ENCODE measurements at regions not wholly inside any gene's neighbourhood (a gene's known extent, or its start where the extent isn't known, plus 50 kb on each side); places are given as distances from the start of the nearest gene placed in this dataset.
"Not testable (repeated sequence)": the region's sequence is repeated elsewhere in the genome, so short reads cannot be mapped to it uniquely, and the experiment has no call there.

DNA sequence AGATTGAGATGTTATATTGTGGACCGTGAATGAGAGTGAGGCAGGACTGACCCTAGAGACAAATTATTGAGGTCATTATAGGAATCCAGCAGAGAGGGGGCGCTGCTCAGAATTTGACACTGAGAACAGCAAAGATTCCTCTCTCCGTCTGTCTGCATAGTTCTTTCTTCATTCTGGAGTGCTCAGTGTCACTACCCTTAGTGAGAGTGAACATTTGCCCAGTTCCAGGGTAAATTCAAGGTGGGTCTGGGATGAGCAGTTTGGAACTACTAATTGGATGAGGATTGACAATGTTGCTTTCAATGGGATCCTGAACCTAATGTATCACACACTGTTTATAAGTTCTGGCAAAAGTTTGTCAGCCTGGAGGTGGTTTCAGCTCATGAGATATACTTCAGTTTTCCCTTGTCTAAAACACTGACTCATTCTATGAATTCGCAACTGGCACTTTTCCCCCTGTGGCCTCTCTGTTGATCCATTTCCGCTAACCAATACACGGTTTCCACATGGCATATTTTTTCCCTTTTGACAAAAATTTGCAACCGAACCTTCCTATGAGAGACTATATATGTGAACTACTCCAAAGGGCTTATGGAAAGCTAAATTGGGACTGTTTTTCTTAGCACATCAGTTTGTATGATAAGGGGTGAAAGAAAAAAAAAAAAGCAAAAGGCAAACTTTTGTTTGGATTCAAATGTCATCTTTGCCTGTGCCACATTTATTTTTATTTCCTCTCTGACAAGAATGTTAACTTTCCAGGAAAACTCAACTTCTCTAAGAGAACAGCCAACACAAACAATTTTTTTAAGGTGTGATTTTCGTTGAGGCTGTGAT lies 1240.7 kb upstream of the WWC1 start:
- peak; percentile 31 for DNase-seq

DNA sequence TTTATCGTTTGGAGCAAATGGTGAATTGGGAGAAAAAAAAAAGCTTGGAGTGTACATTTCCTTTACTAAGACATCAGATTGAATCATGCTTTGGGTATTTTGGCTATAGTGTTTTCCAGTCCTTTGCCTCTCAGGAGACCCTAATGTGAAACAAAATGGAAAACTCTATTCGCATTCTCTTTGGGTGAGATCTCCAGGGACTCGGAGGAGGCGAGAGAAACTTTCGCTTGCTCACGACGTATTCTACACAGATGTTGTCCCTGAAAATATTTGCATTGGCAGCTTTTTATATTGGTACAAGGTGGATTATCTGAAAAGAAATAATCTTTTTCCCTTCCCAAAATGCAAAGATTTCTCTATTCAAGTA lies 1240.1 kb upstream of the WWC1 start:
- no peak for DNase-seq

DNA sequence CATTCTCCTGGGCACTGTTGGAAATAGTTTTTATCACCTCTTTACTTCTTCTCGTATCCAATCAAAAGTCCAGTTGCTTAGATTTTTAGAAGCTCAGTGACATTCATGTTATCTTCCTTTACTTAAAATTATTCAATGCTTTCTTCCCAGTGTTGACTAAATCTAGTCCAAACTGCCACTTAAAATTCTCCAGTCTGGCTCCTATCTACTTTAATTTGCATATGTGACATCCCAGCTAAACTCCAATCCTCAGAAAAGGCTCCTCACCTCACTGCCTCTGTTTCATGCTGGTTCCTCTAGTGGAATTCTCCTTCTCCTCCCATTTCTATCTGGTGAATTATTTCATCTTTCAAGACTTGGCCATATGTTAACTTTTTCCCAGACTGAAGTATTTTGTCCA lies 1238.7 kb upstream of the WWC1 start:
- no peak for DNase-seq

DNA sequence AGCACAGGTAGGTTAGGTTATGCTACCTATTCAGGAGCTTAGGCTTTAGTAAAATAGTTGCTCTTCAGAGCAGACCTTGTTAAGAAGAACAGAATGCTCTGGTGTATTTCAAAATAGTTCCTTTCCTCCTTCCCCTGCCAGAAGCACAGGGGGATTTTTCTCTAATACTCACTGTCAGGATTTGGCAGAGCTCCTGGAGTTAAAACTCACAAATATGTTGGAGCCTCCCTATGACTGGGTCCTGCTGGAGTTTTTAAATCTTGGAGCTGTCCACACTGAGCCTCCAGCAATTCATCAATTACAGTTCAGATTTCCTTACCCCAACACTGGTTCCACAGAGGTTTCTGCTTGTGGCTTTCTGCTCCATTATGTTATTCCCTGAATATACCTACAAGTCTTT lies 1233.8 kb upstream of the WWC1 start:
- DNase-seq: peak; percentile 74

DNA sequence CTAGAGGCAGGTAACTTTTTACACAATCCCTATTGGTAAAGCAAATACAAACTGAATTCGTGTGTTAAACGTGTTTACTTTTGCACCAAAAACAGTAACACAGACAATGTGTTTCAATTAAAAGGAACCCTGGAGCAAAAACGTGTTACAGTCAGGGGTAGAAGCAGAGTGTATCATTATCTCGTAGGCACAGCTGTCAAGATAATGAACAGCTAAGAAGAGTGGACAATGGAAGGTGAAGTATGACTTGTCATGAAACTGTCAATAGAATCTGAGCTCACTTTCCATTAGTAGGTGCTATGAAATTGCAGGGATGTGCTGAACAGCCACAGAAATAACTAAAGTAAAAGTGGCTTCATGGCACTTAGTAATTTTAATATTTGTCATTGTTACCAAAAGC lies 1229.8 kb upstream of the WWC1 start:
- DNase-seq: no peak

DNA sequence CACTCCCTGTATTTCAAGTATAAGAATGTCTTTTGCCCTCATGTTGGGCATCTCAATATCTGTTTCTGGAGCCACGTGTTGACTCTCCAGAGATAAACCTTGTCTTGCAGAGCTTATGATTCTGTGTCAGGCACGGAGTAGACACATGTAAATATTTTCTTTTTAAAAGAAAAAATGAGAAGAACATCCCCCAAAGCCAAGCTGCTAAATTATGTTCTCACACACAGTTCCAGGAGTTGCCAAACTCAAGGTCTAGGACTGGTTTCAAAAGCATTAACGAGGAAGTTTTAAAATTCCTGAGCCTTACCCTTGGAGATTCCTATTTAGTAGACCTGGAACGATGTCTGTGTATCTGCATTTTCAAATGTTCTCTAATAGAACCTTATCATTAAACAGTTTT lies 1228.3 kb upstream of the WWC1 start:
- DNase-seq: no peak

DNA sequence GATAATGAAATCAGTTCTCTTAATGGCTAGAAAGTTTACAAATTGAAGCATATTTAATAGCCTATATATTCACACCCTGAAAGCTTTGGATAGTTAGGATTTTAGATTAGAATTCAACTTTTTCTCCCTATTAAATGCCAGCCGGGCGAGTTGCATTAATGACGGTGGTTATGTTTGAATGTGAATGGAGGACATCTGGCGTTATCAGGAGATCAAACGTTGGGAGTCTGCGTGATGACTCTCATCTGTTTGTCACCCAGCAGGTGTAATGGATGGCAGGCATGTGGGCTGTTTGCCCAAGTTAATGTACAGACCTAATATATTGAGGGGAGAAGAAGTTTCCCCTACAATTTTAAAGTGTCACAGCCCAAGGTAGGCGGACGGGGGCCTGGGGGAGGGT lies 1227.7 kb upstream of the WWC1 start:
- no peak for DNase-seq

DNA sequence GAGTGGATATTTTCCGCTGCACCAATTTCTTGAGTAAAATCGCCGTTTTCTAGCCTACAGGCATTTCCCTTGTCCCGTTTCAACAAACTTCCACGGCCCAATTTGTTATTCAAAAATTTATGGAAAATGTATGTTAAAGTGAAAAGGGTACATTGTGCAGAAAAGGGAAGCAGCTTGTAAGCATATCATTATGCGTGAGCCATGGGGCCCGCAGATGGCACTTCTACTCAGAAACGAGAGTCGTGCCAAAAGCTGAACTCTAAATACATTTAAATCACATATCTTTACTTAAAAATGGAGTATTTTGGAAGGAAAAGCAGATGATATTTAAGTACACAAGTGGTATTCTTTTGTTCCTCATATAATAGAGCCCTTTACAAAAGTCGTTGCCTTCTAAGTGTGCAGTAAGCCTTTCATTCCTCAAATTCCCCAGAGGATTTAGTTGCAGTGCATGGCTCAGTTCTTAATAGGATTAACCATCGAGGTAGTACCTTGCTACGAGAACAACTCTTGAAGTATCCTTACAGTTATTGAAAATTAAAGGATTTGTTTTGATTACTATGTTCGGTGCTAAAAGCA lies 1227.2 kb upstream of the WWC1 start:
- DNase-seq: no peak

DNA sequence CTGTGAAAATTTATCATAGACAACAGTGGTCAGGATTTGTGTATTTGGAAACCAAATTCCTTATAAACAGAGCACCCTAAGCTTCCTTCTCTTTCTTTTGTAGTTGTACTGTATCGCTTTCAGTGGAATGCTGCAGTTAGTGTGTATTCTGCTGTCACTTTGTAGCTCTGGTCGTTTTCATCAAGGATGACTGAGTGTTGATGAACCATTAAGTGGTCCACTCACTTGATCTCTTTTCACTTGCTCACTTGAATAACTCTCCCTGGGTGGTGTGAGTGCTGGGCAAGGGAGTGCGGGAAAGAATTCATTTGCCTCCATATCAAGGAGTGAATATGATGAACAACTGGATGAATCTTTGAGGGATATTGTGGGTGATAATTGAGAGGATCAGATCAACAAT lies 1225.7 kb upstream of the WWC1 start:
- no peak for DNase-seq

DNA sequence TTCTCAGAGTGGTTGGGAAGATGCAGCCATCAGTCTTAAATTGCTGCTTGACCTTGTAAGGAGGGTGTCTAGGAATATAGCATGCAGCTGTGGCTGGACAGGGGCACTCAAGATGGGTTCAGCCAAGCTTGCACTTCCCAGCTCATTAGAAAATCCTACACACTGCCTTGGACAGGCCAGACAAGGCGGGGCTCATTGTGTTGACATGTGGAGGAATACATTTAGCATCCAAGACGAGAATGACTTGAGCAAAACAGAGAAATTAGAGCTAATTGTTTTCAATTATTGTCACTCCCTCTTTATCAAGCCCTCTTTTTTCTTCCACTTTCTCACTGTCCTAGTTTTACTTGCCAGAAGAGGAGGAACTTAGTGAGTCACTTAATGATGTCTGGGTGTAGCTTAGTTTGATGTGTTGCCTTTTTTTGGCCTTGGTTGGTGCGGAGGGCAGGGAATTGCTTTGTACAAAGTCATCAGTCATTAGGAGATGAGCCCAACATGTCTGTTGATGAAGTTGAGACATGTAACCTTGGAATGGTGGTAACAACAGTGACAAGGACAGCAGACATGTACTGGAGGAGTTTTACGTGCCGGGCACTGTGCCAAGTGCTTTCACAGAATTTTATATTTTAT lies 1219.3 kb upstream of the WWC1 start:
- peak; percentile 59 for DNase-seq

DNA sequence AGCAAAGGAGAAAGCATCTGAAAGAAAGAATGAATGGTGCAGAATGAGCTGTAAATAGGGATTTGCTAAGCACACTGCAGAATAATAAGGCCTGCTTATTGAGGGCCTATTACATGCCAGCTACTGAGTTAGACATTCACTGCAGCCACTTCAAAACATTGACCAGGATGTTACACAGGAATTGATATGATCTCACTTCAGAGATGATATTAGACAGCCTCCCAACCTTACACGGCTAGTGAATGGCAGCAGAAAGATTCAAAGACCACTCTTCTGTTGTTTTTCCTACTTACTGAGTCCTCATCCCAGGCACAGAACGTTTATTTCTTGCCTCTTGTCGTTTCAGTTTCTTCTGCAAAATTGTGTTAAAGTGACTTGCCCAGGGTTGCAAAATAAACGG lies 1209.9 kb upstream of the WWC1 start:
- DNase-seq: no peak

DNA sequence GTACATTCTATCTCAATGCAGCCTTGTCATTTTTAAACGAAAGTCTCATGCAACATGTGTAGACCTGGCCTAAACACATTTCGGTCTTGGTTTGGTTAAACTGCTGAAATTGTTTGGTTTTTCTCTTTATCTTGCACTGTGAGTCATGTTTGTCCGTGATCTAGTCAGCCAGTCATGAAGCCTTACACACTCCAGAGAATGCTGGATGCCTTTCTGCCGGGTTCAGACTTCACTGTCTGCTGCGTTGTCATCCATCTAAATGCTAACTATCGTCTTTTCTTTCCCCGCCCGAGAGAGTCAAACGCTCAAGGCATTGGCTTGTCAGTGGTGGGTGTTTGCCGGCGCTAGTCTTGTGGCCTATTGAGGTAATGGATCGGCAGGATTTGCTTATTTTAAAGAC lies 1194.6 kb upstream of the WWC1 start:
- DNase-seq: peak; percentile 10

DNA sequence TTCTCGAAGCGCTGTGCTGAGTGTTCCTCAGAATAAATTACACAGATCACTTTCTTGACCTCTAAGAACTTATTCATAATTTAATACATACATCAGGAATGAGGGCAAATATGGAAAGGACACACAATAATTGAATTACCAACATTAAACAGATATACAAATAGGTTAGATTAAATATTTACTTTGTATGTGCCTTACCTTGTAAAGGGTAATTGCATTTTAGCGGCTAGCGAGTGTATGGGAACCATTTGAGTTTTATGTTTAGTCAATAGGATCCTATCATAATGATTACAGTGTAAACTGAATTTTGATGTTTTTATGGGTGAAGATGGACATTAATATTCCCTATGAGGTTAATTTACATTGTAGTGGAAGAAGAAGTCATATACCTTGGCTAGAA lies 1187.1 kb upstream of the WWC1 start:
- DNase-seq: no peak

DNA sequence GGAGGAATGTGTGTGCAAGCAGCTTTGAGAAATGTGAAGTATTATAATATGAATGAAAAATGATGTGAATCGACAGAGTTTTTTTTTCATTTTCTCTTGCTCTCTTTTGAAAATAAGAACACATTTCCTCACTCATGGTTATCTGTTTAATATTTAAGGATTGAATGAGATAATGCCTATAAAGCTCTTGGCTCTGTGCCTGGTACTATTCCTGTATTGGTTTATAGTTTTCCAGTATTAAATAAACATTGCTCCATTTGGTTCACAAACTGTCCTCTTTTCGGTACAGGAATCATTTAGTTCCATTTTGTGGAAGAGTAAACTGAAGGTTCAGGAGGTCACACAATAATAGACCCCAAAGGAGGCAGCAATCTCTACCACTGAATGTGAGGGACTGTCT lies 1185.5 kb upstream of the WWC1 start:
- no peak for DNase-seq

DNA sequence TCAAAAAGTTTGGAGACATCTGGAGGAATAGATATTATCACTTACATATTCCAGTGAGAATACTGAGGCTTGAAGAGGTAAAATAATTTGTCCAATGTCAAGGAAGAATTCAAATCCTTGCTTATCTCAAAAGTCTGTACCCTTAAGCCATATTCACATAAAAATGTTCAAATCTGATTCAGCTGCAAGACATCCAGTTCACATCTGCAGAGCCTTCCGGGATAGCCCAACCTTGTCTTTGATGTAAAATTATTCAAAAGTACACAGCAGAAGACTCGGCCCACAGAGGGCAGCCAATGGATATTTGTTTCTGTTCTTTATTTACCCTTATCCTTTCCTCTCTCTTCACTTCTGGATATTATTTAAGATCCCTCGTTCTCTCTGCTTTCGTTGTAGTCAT lies 1183.8 kb upstream of the WWC1 start:
- no peak for DNase-seq

DNA sequence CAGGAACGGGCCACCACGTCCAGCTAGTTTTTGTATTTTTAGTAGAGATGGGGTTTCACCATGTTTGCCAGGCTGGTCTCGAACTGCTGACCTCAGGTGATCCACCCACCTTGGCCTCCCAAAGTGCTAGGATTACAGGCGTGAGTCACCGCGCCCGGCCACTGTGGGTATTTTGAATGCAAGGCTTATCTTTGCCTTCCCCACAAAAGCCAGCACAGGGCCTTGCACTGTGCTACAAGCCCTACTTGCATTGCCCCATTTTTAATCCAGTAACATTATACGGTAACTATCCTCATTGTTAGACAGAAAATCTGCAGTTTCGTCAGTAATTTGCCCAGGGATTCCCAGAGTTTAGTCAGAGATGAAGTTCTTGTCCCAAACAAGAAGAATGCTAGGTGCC lies 1183.2 kb upstream of the WWC1 start:
- DNase-seq: not testable (repeated sequence)

DNA sequence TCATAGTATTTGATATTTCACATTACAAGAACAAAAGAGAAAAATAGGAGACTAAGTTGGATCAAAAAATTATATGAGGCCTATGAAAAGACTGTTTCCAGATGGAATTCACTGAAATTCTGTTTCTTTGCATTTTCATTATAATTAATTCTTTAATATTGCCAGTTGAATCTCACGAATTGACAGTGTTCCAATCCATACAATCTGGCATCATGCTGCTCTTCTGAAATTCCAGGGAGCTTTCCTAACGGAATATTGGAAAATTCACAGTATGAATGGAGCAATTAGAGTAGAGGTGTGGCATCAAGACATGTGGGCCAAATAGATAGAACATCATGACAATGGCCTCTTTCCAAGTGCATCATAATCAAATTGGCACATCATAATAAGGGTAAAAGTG lies 1178.9 kb upstream of the WWC1 start:
- DNase-seq: no peak

DNA sequence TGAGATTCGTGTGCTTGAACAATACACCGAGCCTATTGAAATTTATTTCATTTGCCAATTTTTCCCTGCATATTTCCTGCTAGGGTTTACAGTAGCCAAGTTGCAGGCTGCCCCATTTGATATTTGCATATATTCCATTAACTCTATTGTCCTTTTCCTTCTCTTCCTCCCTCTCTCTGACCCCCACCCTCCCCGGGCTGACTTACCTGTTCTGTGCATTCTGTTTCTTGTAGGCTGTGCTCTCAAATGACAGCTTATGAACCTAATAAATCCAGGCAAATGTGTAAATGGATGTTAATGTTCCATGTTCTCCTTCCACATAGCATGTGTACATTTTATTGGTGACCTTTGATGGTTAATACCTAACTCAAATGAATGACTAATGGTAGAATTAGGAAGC lies 1169.2 kb upstream of the WWC1 start:
- DNase-seq: no peak

DNA sequence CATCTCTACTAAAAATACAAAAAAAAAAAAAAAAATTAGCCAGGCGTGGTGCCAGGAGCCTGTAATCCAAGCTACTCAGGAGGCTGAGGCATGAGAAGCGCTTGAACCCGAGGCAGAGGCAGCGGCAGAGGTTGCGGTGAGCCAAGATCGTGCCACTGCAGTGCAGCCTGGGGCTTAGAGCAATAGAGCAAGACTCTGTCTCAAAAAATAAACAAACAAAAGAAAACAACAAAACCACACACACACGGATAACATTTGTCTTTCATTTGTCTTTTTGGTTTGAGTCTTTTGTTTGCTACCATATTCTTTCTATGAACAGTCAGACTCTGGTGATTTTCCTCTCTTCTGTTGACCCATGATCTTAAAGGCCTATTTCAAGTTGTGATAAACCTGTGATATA lies 1168.3 kb upstream of the WWC1 start:
- no peak for DNase-seq

DNA sequence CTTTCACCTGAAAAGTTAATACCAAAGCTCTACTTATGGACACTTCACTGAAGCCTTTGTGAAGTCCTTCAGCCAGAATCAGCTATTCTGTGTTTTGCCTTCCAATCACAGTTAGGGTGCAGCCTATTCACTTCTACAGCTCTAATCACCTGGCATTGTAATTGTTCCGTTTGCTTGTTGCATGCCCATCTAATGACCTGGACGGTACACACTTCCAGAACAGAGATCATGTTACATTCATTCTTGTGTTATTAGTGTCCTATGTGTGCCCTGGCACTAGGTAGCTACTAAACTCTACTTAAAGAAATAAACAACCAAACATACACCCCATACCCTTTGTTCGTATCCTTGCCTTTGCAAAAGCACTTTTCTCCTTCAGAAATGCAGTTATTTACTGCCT lies 1162.9 kb upstream of the WWC1 start:
- no peak for DNase-seq

DNA sequence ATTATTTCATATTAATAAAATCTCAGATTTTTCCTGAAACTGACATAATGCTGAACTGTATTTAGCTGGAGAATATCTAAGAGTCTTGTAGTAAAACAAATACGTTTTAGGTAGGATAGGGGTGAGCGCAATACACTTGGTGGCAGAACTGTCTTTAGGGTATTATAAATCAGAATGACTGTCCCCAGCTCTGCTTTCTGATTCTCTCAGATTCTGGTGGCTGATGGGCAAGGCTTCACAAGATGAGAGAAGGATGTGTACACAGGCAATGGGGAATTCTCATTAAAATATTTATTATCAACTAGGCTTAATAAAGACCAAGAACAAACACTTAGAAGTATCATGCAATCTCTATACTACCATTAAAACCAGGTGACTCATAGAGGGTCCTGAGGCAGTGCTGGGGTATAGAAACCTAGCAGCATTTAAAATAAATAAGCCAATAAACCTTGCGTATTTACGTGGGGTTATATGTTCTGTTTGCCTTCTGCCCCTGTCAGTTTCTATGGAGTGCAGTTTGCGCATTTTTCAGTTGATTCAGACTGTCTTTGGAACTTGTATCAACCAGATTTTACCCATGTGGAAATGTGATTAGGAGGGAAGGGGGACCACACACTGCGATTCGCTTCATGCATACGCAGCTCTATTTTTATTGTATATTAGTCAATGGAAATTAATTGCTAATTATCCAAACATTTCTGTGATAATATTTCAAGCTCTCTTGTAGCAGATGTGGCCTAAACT lies 1150.7 kb upstream of the WWC1 start:
- DNase-seq: no peak

DNA sequence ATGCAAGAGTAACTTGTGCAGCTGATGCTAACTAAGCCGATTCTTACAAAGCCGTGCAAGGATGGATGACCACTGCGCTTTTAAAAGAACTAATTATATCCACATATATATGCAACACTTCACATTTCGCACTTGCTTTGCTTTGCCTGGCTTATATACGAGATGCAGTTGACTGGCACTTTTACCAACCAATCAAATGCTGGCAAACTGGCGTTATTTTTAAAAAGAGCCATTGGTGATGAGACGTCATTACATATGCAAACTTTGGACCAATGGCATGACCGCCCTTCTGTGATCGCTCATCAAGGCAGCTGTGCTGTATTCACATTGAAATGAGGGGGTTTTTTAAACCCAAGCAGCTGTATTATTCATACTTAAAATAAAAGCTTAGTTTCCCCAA lies 1147.7 kb upstream of the WWC1 start:
- DNase-seq: no peak

DNA sequence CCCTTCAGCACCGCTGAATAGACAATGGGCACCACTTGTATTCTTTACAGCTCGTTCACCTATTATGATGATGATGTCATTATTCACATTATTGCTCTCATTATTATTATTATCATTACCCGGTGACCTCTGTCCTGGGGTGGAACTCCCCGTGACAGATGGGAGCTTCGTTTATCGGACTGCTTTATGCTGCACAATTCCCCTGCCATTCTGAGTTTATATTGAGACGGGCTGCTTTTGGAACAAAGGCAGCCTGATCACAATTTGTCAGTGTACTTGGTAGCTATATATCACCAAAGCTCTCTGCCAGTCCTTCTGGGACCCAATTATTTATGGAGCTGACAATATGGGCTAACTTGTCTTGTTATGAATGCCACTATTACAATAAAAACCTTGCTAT lies 1145.6 kb upstream of the WWC1 start:
- no peak for DNase-seq

DNA sequence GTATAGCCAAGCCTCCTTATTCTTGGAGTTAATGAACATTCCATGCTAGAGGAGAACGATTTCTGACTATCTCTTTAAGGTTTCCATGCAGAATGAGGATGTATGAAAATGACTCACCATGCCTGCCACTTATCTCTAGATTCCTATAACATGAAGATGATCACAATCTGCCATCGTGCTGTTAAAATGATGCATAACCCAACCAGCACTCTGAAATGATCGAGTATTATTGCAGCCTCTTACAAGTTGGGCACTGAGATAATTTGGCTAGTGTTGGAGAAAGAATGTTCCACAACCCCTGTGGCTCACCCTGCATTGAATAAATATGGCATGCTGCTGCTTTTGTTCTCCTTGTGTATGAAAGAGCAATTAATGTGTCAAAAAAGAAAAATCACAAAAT lies 1143.6 kb upstream of the WWC1 start:
- peak; percentile 47 for DNase-seq

Data from fibroblast of skin of right biceps (primary cell).